IPS DF 4.7 (cell line): ENCODE measurements at regions not wholly inside any gene's neighbourhood (a gene's known extent, or its start where the extent isn't known, plus 50 kb on each side); places are given as distances from the start of the nearest gene placed in this dataset.

Source experiments
- DNase-seq: peaks from one replicate; pipeline ENCODE4 v3.0.0-alpha.2; 2013; ENCODE audit warnings: low spot score; ENCODE audit errors: extremely low read depth

GRCh38 chr18:56175330-56176001, 462.9 kb downstream of the TXNL1 start:
- DNase-seq = no peak

- no peak for DNase-seq
These were observed 464.7 kb downstream of the TXNL1 start for GRCh38 chr18:56173542-56174220.

- DNase-seq = no peak
These were observed 465.9 kb downstream of the TXNL1 start for GRCh38 chr18:56172527-56172926.

GRCh38 chr18:56171848-56172247, 466.5 kb downstream of the TXNL1 start:
- no peak for DNase-seq

GRCh38 chr18:56168049-56168781, 470.2 kb downstream of the TXNL1 start:
- no peak for DNase-seq

GRCh38 chr18:56167366-56167765, 471.0 kb downstream of the TXNL1 start:
- DNase-seq = no peak

- DNase-seq = no peak
These were observed 471.5 kb downstream of the TXNL1 start for GRCh38 chr18:56166914-56167313.

- DNase-seq = no peak
These were observed 472.6 kb downstream of the TXNL1 start for GRCh38 chr18:56165601-56166355.

- DNase-seq = no peak
These were observed 475.8 kb downstream of the TXNL1 start for GRCh38 chr18:56162311-56163265.

- no peak for DNase-seq
These were observed 476.7 kb downstream of the TXNL1 start for GRCh38 chr18:56161566-56162260.

- DNase-seq = no peak
These were observed 479.7 kb downstream of the TXNL1 start for GRCh38 chr18:56158676-56159075.

GRCh38 chr18:56157541-56157940, 480.9 kb downstream of the TXNL1 start:
- DNase-seq = no peak

GRCh38 chr18:56152551-56153310, 485.7 kb downstream of the TXNL1 start:
- no peak for DNase-seq

GRCh38 chr18:56148373-56148772, 490.0 kb downstream of the TXNL1 start:
- no peak for DNase-seq

- no peak for DNase-seq
These were observed 491.8 kb downstream of the TXNL1 start for GRCh38 chr18:56146565-56146964.

- no peak for DNase-seq
These were observed 496.4 kb downstream of the TXNL1 start for GRCh38 chr18:56142001-56142400.

GRCh38 chr18:56139792-56140254, 498.6 kb downstream of the TXNL1 start:
- DNase-seq = no peak

- no peak for DNase-seq
These were observed 499.0 kb downstream of the TXNL1 start for GRCh38 chr18:56139372-56139771.

- no peak for DNase-seq
These were observed 502.3 kb downstream of the TXNL1 start for GRCh38 chr18:56136105-56136504.
